ENCODE measurements at regions not wholly inside any gene's neighbourhood (a gene's known extent, or its start where the extent isn't known, plus 50 kb on each side); places are given as distances from the start of the nearest gene placed in this dataset.

GRCh38 chr6:156068881-156069280 is 613.2 kb upstream of the NOX3 start:
- in situ Hi-C loops (cut with MboI; ENCODE audit: low sequenced_read_pairs) (no loop called here), dilution Hi-C loops (cut with HindIII; ENCODE audit: low sequenced_read_pairs, unreplicated experiment) (no loop called here), intact Hi-C loops (cut with micrococcal nuclease) (no loop called here)
- Histone ChIP-seq H3K18ac (ENCODE audit: low read depth, low read length) (no peak overlapping the region; the same call in 1 of the 2 replicates), H3K79me1 (ENCODE audit: low read depth in 1 of 2, low read length in 2 of 2) (no peaks in the 10 kb centered on the region), H3K9ac (ENCODE audit: low read depth, low read length) (no peak overlapping the region), H3K4me3 (ENCODE audit: insufficient read depth, low read depth, low read length) (no peak overlapping the region), H3K27me3 (ENCODE audit: control insufficient read depth, insufficient read depth, low read length) (no peaks in the 10 kb centered on the region; the same call in none of the 2 replicates), H3K27ac (ENCODE audit: insufficient read depth, low read length) (no peak overlapping the region), H2AK9ac (replicated peaks; ENCODE audit: low read depth, low read length, poor library complexity) (no peak overlapping the region), H3K23ac (ENCODE audit: low read depth, low read length) (no peak overlapping the region), H3K4me2 (ENCODE audit: low read depth, low read length) (peak overlapping the region; percentile 13; the same call in 1 of the 2 replicates), H3K4ac (ENCODE audit: low read depth, low read length) (no peak overlapping the region), H3K14ac (replicated peaks; ENCODE audit: low read depth, low read length) (no peak overlapping the region), H2BK120ac (ENCODE audit: low read depth, low read length) (no peak overlapping the region), H2BK20ac (ENCODE audit: low read depth, low read length) (no peak overlapping the region), H2AK5ac (ENCODE audit: low read depth, low read length) (no peak overlapping the region), H2AFZ (replicated peaks; ENCODE audit: low read length, poor library complexity) (no peak overlapping the region), H3K56ac (ENCODE audit: extremely low read depth, insufficient read depth, low read length) (no peak overlapping the region), H3K36me3 (ENCODE audit: control insufficient read depth, insufficient read depth, low read length) (no peaks in the 10 kb centered on the region), H4K5ac (ENCODE audit: low read depth, low read length) (no peak overlapping the region), H4K20me1 (ENCODE audit: insufficient read depth, low read length) (no peaks in the 10 kb centered on the region), H3K4me1 (ENCODE audit: control insufficient read depth, insufficient read depth, low read length) (peaks cover 5% of the 10 kb centered on the region; the same call in 1 of the 2 replicates), H4K91ac (ENCODE audit: insufficient read depth, low read depth, low read length) (no peak overlapping the region), H3K9me3 (ENCODE audit: control insufficient read depth, insufficient read depth, low read length) (no peaks in the 10 kb centered on the region), H2BK5ac (ENCODE audit: low read depth, low read length, poor library complexity, severe bottlenecking) (no peak overlapping the region), H3K9me1 (ENCODE audit: insufficient read depth, low read length) (no peaks in the 10 kb centered on the region), H4K8ac (ENCODE audit: low read depth in 2 of 2, low read length in 2 of 2) (no peak overlapping the region), H2BK15ac (ENCODE audit: low read depth, low read length) (no peak overlapping the region)
- ATAC-seq (ENCODE audit: low read depth) = no peak; the same call in 1 of the 2 replicates
- TF ChIP-seq RCOR1 (IDR thresholded peaks at IDR 0.05; ENCODE audit: insufficient replicate concordance, low read length) (no peak), CEBPB (IDR thresholded peaks at IDR 0.05; ENCODE audit: low read depth, low read length) (no peak), SMC3 (IDR thresholded peaks at IDR 0.05; ENCODE audit: low read depth, low read length) (no peak), BHLHE40 (IDR thresholded peaks at IDR 0.05; ENCODE audit: low read depth, low read length) (no peak), CHD1 (IDR thresholded peaks at IDR 0.05; ENCODE audit: low read depth, low read length) (no peak), FOS (IDR thresholded peaks at IDR 0.05; ENCODE audit: low read depth, low read length) (no peak)
- ChIA-PET POLR2A (ENCODE audit: unreplicated experiment) (no interaction called here), CTCF (interaction anchor here (1.4 kb wide), 1 partner anchor 14 kb away, joined by 4 read pairs; no protein-coding TSS in a partner anchor)
- WGBS, 2 experiments (ENCODE audit: extremely low coverage in 2 of 2, insufficient read length in 1 of 2) = no CpG with 5 or more reads among the region's 4 CpGs
- DNase-seq = no peak
- no TSS peak for BruUV-seq (replicated peaks)
